PFSK-1 (cell line): ENCODE measurements at regions not wholly inside any gene's neighbourhood (a gene's known extent, or its start where the extent isn't known, plus 50 kb on each side); places are given as distances from the start of the nearest gene placed in this dataset.

ENCODE experiments used
- FOXP2 ChIP-seq: optimal IDR thresholded peaks from 2 replicates; pipeline ENCODE3; 2011; ENCODE audit warnings: borderline replicate concordance, control low read depth, inconsistent platforms; ENCODE audit not compliant: insufficient read depth; ENCODE audit errors: extremely low read length, extremely low read depth
- POLR2AphosphoS5 ChIP-seq: IDR thresholded peaks from 2 replicates; pipeline ENCODE4 v1.6.1; 2012; ENCODE audit warnings: low read depth, mild to moderate bottlenecking, control low read depth, low read length, moderate library complexity
- SIN3A ChIP-seq: IDR thresholded peaks from 2 replicates; pipeline ENCODE4 v1.6.1; 2012; ENCODE audit warnings: mild to moderate bottlenecking, low read length, moderate library complexity, borderline replicate concordance; ENCODE audit not compliant: insufficient read depth
- TAF1 ChIP-seq: IDR thresholded peaks from 2 replicates; pipeline ENCODE4 v1.6.1; 2012; ENCODE audit warnings: low read length, control low read depth, borderline replicate concordance; ENCODE audit not compliant: insufficient read depth
- TF ChIP-seq, protein P1 (sequence below), 2 experiments: IDR thresholded peaks; 2 replicates each; pipeline versions ENCODE4 v1.6.1 to v1.8.0; 2011 to 2012; ENCODE audit warnings: low read depth in 2 of 2, low read length in 2 of 2, control low read depth in 1 of 2, inconsistent platforms in 1 of 2, mild to moderate bottlenecking in 1 of 2, moderate library complexity in 1 of 2; ENCODE audit not compliant: insufficient read depth in 1 of 2

DNA sequence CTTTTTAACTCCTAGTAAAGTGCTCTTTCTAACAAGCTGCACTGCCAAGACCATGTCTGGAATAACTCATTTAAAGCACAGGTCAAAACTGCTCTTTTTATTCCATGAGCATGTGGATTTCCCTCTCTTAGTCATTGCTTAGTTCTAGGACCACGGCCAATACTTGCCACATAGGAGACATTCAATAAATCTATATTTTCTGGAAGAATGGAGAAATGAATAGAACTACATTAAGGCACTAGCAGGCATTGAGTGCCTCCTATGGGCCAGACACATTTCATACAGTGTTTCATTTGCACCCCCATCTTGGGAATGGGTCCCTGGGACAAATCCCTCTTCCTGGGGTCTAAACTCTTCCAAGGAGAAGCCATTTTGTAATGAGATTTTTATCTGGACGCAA, 552.8 kb upstream of the CITED2 start:
- TF ChIP-seq POLR2AphosphoS5 (no peak), TAF1 (no peak), SIN3A (no peak), FOXP2 (no peak)
- TF ChIP-seq, protein P1, sequence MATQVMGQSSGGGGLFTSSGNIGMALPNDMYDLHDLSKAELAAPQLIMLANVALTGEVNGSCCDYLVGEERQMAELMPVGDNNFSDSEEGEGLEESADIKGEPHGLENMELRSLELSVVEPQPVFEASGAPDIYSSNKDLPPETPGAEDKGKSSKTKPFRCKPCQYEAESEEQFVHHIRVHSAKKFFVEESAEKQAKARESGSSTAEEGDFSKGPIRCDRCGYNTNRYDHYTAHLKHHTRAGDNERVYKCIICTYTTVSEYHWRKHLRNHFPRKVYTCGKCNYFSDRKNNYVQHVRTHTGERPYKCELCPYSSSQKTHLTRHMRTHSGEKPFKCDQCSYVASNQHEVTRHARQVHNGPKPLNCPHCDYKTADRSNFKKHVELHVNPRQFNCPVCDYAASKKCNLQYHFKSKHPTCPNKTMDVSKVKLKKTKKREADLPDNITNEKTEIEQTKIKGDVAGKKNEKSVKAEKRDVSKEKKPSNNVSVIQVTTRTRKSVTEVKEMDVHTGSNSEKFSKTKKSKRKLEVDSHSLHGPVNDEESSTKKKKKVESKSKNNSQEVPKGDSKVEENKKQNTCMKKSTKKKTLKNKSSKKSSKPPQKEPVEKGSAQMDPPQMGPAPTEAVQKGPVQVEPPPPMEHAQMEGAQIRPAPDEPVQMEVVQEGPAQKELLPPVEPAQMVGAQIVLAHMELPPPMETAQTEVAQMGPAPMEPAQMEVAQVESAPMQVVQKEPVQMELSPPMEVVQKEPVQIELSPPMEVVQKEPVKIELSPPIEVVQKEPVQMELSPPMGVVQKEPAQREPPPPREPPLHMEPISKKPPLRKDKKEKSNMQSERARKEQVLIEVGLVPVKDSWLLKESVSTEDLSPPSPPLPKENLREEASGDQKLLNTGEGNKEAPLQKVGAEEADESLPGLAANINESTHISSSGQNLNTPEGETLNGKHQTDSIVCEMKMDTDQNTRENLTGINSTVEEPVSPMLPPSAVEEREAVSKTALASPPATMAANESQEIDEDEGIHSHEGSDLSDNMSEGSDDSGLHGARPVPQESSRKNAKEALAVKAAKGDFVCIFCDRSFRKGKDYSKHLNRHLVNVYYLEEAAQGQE (IDR thresholded peaks at IDR 0.05; ENCODE audit: insufficient read depth in 1 of 2, low read depth in 2 of 2, low read length in 2 of 2) = no peak
